Fibroblast of lung (primary cell): ENCODE measurements at regions not wholly inside any gene's neighbourhood (a gene's known extent, or its start where the extent isn't known, plus 50 kb on each side); places are given as distances from the start of the nearest gene placed in this dataset.

ENCODE experiments used
- DNase-seq, 2 donors: peaks; one replicate each; pipeline versions ENCODE4 v3.0.0 to v3.0.0-alpha.2; 2010; ENCODE audit warnings: low read depth in 2 of 2
- H2AFZ ChIP-seq: 2 replicates; pipeline ENCODE4 v1.5.1; 2012; ENCODE audit warnings: low read length, control low read depth, inconsistent platforms
- H3K27ac ChIP-seq: 2 replicates; pipeline ENCODE4 v1.5.1; 2011; ENCODE audit warnings: low read length, control low read depth; ENCODE audit not compliant: insufficient read depth
- H3K27me3 ChIP-seq: 2 replicates; pipeline ENCODE4 v1.5.1; 2011; ENCODE audit warnings: mild to moderate bottlenecking, low read length; ENCODE audit not compliant: control insufficient read depth, insufficient read depth
- H3K36me3 ChIP-seq: 2 replicates; pipeline ENCODE4 v1.5.1; 2011; ENCODE audit warnings: low read length; ENCODE audit not compliant: control insufficient read depth, insufficient read depth
- H3K4me1 ChIP-seq: 2 replicates; pipeline ENCODE4 v1.5.1; 2011; ENCODE audit warnings: low read length; ENCODE audit not compliant: control insufficient read depth, insufficient read depth; ENCODE audit errors: extremely low read depth
- H3K4me2 ChIP-seq: 2 replicates; pipeline ENCODE4 v1.5.1; 2011; ENCODE audit warnings: low read length, control low read depth; ENCODE audit not compliant: insufficient read depth; ENCODE audit errors: extremely low read depth
- H3K4me3 ChIP-seq, 4 experiments: fragments of 200-600 bp in 1 of 4; sonication (generic) in 1 of 4; replicated peaks in 1 of 4; 2 replicates each; pipeline ENCODE4 v1.5.1; 2011 to 2016; ENCODE audit warnings: low read length in 4 of 4, low read depth in 3 of 4, mild to moderate bottlenecking in 3 of 4, control low read depth in 2 of 4, inconsistent platforms in 1 of 4, mixed read lengths in 1 of 4; ENCODE audit not compliant: insufficient read depth in 1 of 4; ENCODE audit errors: control extremely low read depth in 1 of 4
- H3K79me2 ChIP-seq: 2 replicates; pipeline ENCODE4 v1.5.1; 2012; ENCODE audit warnings: mild to moderate bottlenecking, low read length, inconsistent platforms; ENCODE audit not compliant: control insufficient read depth, insufficient read depth
- H3K9ac ChIP-seq: 2 replicates; pipeline ENCODE4 v1.5.1; 2011; ENCODE audit warnings: mild to moderate bottlenecking, low read length, control low read depth; ENCODE audit not compliant: insufficient read depth
- H3K9me3 ChIP-seq: 2 replicates; pipeline ENCODE4 v1.5.1; 2012; ENCODE audit warnings: low read depth, low read length; ENCODE audit not compliant: control insufficient read depth, insufficient read depth
- H4K20me1 ChIP-seq: 2 replicates; pipeline ENCODE4 v1.5.1; 2011; ENCODE audit warnings: low read length; ENCODE audit not compliant: control insufficient read depth, insufficient read depth; ENCODE audit errors: extremely low read depth
- CTCF ChIP-seq, 2 donors: IDR thresholded peaks in 1 of 2; conservative IDR thresholded peaks in 1 of 2; 1 replicate in 1 of 2; 2 replicates in 1 of 2; pipeline ENCODE4 v1.5.1; 2011 to 2012; ENCODE audit warnings: low read length in 2 of 2, control low read depth in 1 of 2, inconsistent platforms in 1 of 2, low read depth in 1 of 2, mild to moderate bottlenecking in 1 of 2
- EZH2 ChIP-seq: IDR thresholded peaks from 2 replicates; pipeline ENCODE4 v1.5.1; 2012; ENCODE audit warnings: low read length, control low read depth, mild to moderate bottlenecking; ENCODE audit errors: missing control alignments

GRCh38 chr1:58844176-58844575 lies 60.3 kb upstream of the JUN start:
- Histone ChIP-seq H3K4me1 (peaks cover 5% of the 10 kb centered on the region), H3K9me3 (no peaks in the 10 kb centered on the region), H3K9ac (no peak overlapping the region), H3K4me3 (no peak overlapping the region), H3K36me3 (no peaks in the 10 kb centered on the region), H3K4me2 (no peak overlapping the region), H3K27ac (no peak overlapping the region), H3K79me2 (no peaks in the 10 kb centered on the region), H2AFZ (no peak overlapping the region), H3K27me3 (no peaks in the 10 kb centered on the region), H4K20me1 (no peaks in the 10 kb centered on the region)
- TF ChIP-seq CTCF (conservative IDR thresholded peaks at IDR 0.05 in 1 of 2, IDR thresholded peaks at IDR 0.05 in 1 of 2; ENCODE audit: low read depth in 1 of 2, low read length in 2 of 2): no peak
- no peak for TF ChIP-seq EZH2
- DNase-seq: peak; percentile 36 to 70

- no peak for DNase-seq
- Histone ChIP-seq H2AFZ (no peak overlapping the region), H3K9me3 (no peaks in the 10 kb centered on the region), H3K27ac (no peak overlapping the region), H3K4me3 (no peak overlapping the region), H3K9ac (no peak overlapping the region), H4K20me1 (no peaks in the 10 kb centered on the region), H3K4me2 (no peak overlapping the region), H3K4me1 (peaks cover 9% of the 10 kb centered on the region), H3K27me3 (no peaks in the 10 kb centered on the region), H3K79me2 (no peaks in the 10 kb centered on the region), H3K36me3 (no peaks in the 10 kb centered on the region)
- TF ChIP-seq CTCF (conservative IDR thresholded peaks at IDR 0.05 in 1 of 2, IDR thresholded peaks at IDR 0.05 in 1 of 2; ENCODE audit: low read depth in 1 of 2, low read length in 2 of 2) (no peak), EZH2 (no peak)
These were observed 62.1 kb upstream of the JUN start for GRCh38 chr1:58845942-58846341.

- Histone ChIP-seq H3K27ac (peak overlapping the region; percentile 81), H3K27me3 (no peaks in the 10 kb centered on the region), H3K4me1 (peaks cover 13% of the 10 kb centered on the region), H3K79me2 (no peaks in the 10 kb centered on the region), H3K9me3 (no peaks in the 10 kb centered on the region), H3K36me3 (no peaks in the 10 kb centered on the region), H3K4me2 (peak overlapping the region; percentile 83), H4K20me1 (no peaks in the 10 kb centered on the region), H3K9ac (no peak overlapping the region), H3K4me3 (no peak overlapping the region), H2AFZ (no peak overlapping the region)
- TF ChIP-seq CTCF (conservative IDR thresholded peaks at IDR 0.05 in 1 of 2, IDR thresholded peaks at IDR 0.05 in 1 of 2; ENCODE audit: low read depth in 1 of 2, low read length in 2 of 2) (peak in 1 of 2 donors; percentile 18), EZH2 (no peak)
- peak; percentile 94 to 100 for DNase-seq
These were observed 65.1 kb upstream of the JUN start for GRCh38 chr1:58848818-58849411.
